ENCODE measurements at regions not wholly inside any gene's neighbourhood (a gene's known extent, or its start where the extent isn't known, plus 50 kb on each side); places are given as distances from the start of the nearest gene placed in this dataset.

DNA sequence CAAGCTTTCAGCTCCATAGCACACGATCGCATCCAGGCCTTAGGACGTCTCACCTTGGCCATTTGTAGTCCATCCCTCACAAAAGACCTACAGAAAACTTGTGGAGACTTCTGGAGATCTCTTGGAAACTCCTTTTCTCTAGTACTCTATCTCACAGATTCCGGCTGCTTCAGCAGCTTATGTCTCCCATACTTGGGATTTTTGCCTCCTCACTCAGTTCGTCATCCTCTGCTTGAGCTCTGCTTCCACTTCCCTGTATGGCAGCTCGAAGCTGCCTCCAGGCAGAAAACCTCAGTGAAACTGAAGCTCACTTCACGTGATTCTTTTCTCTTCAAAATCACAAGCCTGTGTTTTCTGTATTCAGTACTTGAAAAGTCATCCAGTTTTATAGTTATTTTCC, 178.7 kb upstream of the GDF10 start:
- Mint-ChIP-seq H3K36me3 (ENCODE audit: insufficient read depth, unreplicated experiment) (no peaks in the 10 kb centered on the region), H3K27me3 (ENCODE audit: insufficient read depth, unreplicated experiment) (peaks cover 47% of the 10 kb centered on the region), H3K4me1 (ENCODE audit: insufficient read depth, unreplicated experiment) (no peaks in the 10 kb centered on the region), H3K4me3 (ENCODE audit: unreplicated experiment) (no peak overlapping the region), H3K27ac (ENCODE audit: low read depth, unreplicated experiment) (no peak overlapping the region), H3K9me3 (ENCODE audit: unreplicated experiment) (no peaks in the 10 kb centered on the region)
- CTCF ChIA-PET = no interaction called here
- no TSS peak for BruUV-seq (replicated peaks)
- intact Hi-C loops (cut with micrococcal nuclease) = no loop called here
- POLR2A ChIA-PET = interaction anchor here (1.0 kb wide), 1 partner anchor 13 kb away, joined by 3 read pairs; no protein-coding TSS in a partner anchor
- DNase-seq (ENCODE audit: unreplicated experiment) = no peak
- TF ChIP-seq, protein P1, sequence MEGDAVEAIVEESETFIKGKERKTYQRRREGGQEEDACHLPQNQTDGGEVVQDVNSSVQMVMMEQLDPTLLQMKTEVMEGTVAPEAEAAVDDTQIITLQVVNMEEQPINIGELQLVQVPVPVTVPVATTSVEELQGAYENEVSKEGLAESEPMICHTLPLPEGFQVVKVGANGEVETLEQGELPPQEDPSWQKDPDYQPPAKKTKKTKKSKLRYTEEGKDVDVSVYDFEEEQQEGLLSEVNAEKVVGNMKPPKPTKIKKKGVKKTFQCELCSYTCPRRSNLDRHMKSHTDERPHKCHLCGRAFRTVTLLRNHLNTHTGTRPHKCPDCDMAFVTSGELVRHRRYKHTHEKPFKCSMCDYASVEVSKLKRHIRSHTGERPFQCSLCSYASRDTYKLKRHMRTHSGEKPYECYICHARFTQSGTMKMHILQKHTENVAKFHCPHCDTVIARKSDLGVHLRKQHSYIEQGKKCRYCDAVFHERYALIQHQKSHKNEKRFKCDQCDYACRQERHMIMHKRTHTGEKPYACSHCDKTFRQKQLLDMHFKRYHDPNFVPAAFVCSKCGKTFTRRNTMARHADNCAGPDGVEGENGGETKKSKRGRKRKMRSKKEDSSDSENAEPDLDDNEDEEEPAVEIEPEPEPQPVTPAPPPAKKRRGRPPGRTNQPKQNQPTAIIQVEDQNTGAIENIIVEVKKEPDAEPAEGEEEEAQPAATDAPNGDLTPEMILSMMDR (IDR thresholded peaks at IDR 0.05; ENCODE audit: unreplicated experiment) = no peak

DNA sequence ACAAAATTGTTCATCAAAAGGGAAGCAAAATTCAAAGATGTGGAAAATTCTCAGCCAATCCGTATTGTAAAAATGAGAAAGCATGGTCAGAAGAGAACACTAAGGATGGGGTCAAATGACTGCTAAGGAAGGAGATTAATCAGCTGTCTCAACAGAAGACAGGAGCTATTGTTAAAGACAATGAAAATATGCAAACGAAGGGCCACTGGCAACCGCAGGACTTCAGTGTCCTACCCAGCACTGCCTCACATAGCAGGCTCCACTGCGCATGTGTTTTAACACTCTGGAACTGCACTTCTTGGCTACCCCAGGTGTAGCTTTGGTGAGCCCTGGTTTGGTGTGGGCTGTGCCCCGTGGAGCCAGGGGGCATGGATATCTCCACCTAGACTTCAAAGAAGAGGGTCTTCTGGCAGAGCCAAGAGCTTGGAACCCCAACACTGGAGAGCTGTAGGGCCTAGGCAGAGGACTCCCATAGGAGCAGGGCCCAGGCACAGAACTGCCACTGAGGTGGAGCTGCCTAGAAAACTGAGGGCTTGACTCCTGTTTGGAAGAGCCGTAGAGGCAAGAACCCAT, 176.2 kb upstream of the GDF10 start:
- POLR2A ChIA-PET = no interaction called here
- CTCF ChIA-PET = interaction anchor here (0.6 to 0.7 kb wide), 2 partner anchors 15 to 95 kb away, joined by 3 read pairs; no protein-coding TSS in a partner anchor
- TF ChIP-seq, protein P1 (IDR thresholded peaks at IDR 0.05; ENCODE audit: unreplicated experiment) = no peak
- no peak overlapping the region for H3K4me3 Mint-ChIP-seq (ENCODE audit: unreplicated experiment)
- intact Hi-C loops (cut with micrococcal nuclease) = no loop called here
- H3K36me3 Mint-ChIP-seq (ENCODE audit: insufficient read depth, unreplicated experiment) = no peaks in the 10 kb centered on the region
- no peaks in the 10 kb centered on the region for H3K4me1 Mint-ChIP-seq (ENCODE audit: insufficient read depth, unreplicated experiment)
- no peaks in the 10 kb centered on the region for H3K9me3 Mint-ChIP-seq (ENCODE audit: unreplicated experiment)
- no peak overlapping the region for H3K27ac Mint-ChIP-seq (ENCODE audit: low read depth, unreplicated experiment)
- no TSS peak for BruUV-seq (replicated peaks)
- H3K27me3 Mint-ChIP-seq (ENCODE audit: insufficient read depth, unreplicated experiment) = peaks cover 28% of the 10 kb centered on the region
- no peak for DNase-seq (ENCODE audit: unreplicated experiment)

DNA sequence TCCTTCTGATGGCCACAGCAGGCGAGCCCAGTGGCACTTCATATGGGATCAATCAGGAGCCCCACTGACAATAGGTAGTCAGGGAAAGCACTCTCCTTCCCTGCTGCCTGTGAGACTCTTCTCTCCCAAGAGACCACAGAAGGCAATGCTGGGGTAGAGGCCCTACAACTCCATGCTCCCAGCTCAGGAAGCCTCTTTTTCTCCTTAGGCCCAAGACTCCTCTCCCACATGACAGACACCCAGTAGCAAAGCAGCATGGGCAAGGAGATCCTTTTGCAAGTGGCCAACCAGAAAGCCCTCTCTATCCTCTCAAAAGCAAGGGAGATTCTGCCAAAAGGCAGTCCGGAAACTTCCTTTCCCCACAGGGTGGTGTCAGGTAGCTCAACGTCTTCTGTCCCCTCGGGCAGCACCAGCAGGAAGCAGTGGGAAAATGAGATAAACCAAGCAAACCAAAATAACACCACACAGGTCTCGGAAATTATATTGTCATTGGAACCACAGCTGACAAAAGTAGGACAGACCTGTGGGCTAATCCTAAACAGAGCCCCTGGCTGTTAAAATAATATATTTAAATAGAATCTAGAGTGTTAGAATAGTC, 172.7 kb upstream of the GDF10 start:
- H3K27me3 Mint-ChIP-seq (ENCODE audit: insufficient read depth, unreplicated experiment) = no peaks in the 10 kb centered on the region
- no peaks in the 10 kb centered on the region for H3K4me1 Mint-ChIP-seq (ENCODE audit: insufficient read depth, unreplicated experiment)
- TF ChIP-seq, protein P1 (IDR thresholded peaks at IDR 0.05; ENCODE audit: unreplicated experiment) = no peak
- no peaks in the 10 kb centered on the region for H3K9me3 Mint-ChIP-seq (ENCODE audit: unreplicated experiment)
- H3K36me3 Mint-ChIP-seq (ENCODE audit: insufficient read depth, unreplicated experiment) = no peaks in the 10 kb centered on the region
- DNase-seq (ENCODE audit: unreplicated experiment) = no peak
- POLR2A ChIA-PET = no interaction called here
- BruUV-seq (replicated peaks) = no TSS peak
- CTCF ChIA-PET = no interaction called here
- intact Hi-C loops (cut with micrococcal nuclease) = no loop called here
- no peak overlapping the region for H3K27ac Mint-ChIP-seq (ENCODE audit: low read depth, unreplicated experiment)
- no peak overlapping the region for H3K4me3 Mint-ChIP-seq (ENCODE audit: unreplicated experiment)

DNA sequence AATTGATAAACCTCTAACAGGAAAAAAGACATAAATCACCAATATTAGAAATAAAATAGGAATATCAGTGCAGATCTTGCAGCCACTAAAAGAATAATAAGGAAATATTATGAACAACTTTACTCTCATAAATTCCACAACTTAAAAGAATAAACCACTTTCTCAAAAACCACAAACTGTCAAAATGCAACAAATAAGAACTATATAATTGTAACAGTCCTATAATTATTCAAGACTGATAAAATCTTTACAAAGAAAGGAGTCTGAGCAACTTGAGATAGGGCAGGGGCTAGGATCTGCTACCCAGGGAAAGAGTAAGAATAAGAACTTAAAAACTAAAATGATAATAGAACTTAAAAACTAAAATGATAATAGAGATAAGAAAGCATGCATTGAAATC, 169.5 kb upstream of the GDF10 start:
- H3K4me3 Mint-ChIP-seq (ENCODE audit: unreplicated experiment) = no peak overlapping the region
- H3K9me3 Mint-ChIP-seq (ENCODE audit: unreplicated experiment) = no peaks in the 10 kb centered on the region
- intact Hi-C loops (cut with micrococcal nuclease) = no loop called here
- DNase-seq (ENCODE audit: unreplicated experiment) = no peak
- ChIA-PET CTCF (no interaction called here), POLR2A (no interaction called here)
- no TSS peak for BruUV-seq (replicated peaks)
- H3K27me3 Mint-ChIP-seq (ENCODE audit: insufficient read depth, unreplicated experiment) = no peaks in the 10 kb centered on the region
- no peaks in the 10 kb centered on the region for H3K36me3 Mint-ChIP-seq (ENCODE audit: insufficient read depth, unreplicated experiment)
- TF ChIP-seq, protein P1 (IDR thresholded peaks at IDR 0.05; ENCODE audit: unreplicated experiment) = no peak
- no peaks in the 10 kb centered on the region for H3K4me1 Mint-ChIP-seq (ENCODE audit: insufficient read depth, unreplicated experiment)
- H3K27ac Mint-ChIP-seq (ENCODE audit: low read depth, unreplicated experiment) = no peak overlapping the region
